NT2/D1 (cell line): ENCODE measurements at regions not wholly inside any gene's neighbourhood (a gene's known extent, or its start where the extent isn't known, plus 50 kb on each side); places are given as distances from the start of the nearest gene placed in this dataset.

ENCODE experiments used
- SUZ12 ChIP-seq: IDR thresholded peaks from 2 replicates; pipeline ENCODE4 v1.6.1; 2011; ENCODE audit not compliant: insufficient read length, insufficient read depth; ENCODE audit errors: extremely low read depth
- ZNF274 ChIP-seq: IDR thresholded peaks from 2 replicates; pipeline ENCODE4 v1.6.1; 2011; ENCODE audit warnings: mild to moderate bottlenecking, low read depth, low read length

- TF ChIP-seq SUZ12 (no peak), ZNF274 (no peak)
Measured at GRCh38 chr4:136281889-136282288, 1250.4 kb downstream of the PCDH18 start.
